ENCODE measurements at regions not wholly inside any gene's neighbourhood (a gene's known extent, or its start where the extent isn't known, plus 50 kb on each side); places are given as distances from the start of the nearest gene placed in this dataset.

GRCh38 chr17:71917715-71918114, 203.1 kb upstream of the SOX9 start:
- no peak for TF ChIP-seq POLR2A (IDR thresholded peaks at IDR 0.05; ENCODE audit: low read depth, low read length)
- TF ChIP-seq POLR2AphosphoS5 (IDR thresholded peaks at IDR 0.05; ENCODE audit: low read depth, low read length): no peak
- TF ChIP-seq TAF1 (IDR thresholded peaks at IDR 0.05; ENCODE audit: low read depth, low read length): no peak
- TF ChIP-seq POU2F2 (IDR thresholded peaks at IDR 0.05; ENCODE audit: low read depth, low read length): no peak
